Lung (tissue), 11 donors: ENCODE measurements at regions not wholly inside any gene's neighbourhood (a gene's known extent, or its start where the extent isn't known, plus 50 kb on each side); places are given as distances from the start of the nearest gene placed in this dataset.

ENCODE experiments used
- ATAC-seq: fragments of 200-7000 bp; cut with Tn5 transposase; one replicate; pipeline ENCODE4 v1.9.1; 2020; ENCODE audit warnings: moderate number of reproducible peaks; ENCODE audit not compliant: insufficient read depth, low FRiP score
- DNase-seq, 3 donors: peaks; one replicate each; pipeline ENCODE4 v3.0.0-alpha.2; 2013 to 2017
- H3K27ac ChIP-seq, 2 donors: one replicate each; pipeline ENCODE4 v1.5.1; 2013; ENCODE audit warnings: mild to moderate bottlenecking in 2 of 2, moderate library complexity in 2 of 2, control low read depth in 1 of 2, inconsistent platforms in 1 of 2, low read depth in 1 of 2, low read length in 1 of 2
- H3K27me3 ChIP-seq, 3 donors: one replicate each; pipeline ENCODE4 v1.5.1; 2013; ENCODE audit warnings: low read length in 2 of 3; ENCODE audit not compliant: control insufficient read depth in 3 of 3, insufficient read depth in 3 of 3
- H3K36me3 ChIP-seq, 4 donors: one replicate each; pipeline ENCODE4 v1.5.1; 2013; ENCODE audit warnings: low read length in 4 of 4, mild to moderate bottlenecking in 1 of 4, moderate library complexity in 1 of 4; ENCODE audit not compliant: control insufficient read depth in 4 of 4, insufficient read depth in 4 of 4
- H3K4me1 ChIP-seq, 5 donors: one replicate each; pipeline ENCODE4 v1.5.1; 2013; ENCODE audit warnings: low read length in 5 of 5, mild to moderate bottlenecking in 2 of 5, moderate library complexity in 1 of 5; ENCODE audit not compliant: control insufficient read depth in 5 of 5, insufficient read depth in 5 of 5
- H3K4me3 ChIP-seq: one replicate; pipeline ENCODE4 v1.5.1; 2013; ENCODE audit warnings: mild to moderate bottlenecking, control low read depth, moderate library complexity
- H3K9ac ChIP-seq, 2 donors: one replicate each; pipeline ENCODE4 v1.5.1; 2013; ENCODE audit warnings: low read length in 2 of 2, control low read depth in 1 of 2; ENCODE audit not compliant: insufficient read depth in 1 of 2
- H3K9me3 ChIP-seq, 4 donors: one replicate each; pipeline ENCODE4 v1.5.1; 2013; ENCODE audit warnings: low read length in 3 of 4, mild to moderate bottlenecking in 1 of 4, moderate library complexity in 1 of 4; ENCODE audit not compliant: control insufficient read depth in 4 of 4, insufficient read depth in 3 of 4
- WGBS, 2 donors: extraction: QIAGEN DNeasy Blood & Tissue Kit; methylation state at CpG; one replicate each; pipeline ENCODE4 v1.1.7; 2013; 5-methylcytosine and 5-hydroxymethylcytosine counted together
- TF ChIP-seq, protein P1 (sequence below): IDR thresholded peaks from 2 replicates; pipeline ENCODE4 v1.5.1; 2012; ENCODE audit warnings: mild to moderate bottlenecking; ENCODE audit errors: control extremely low read depth, extremely low read depth
- donor health status: control.
- donor health status: control.
- donor health status: Bipolar disorder and iron deficiency.
- donor health status: healthy.
- donor health status: DM: yes; HTN: yes; CAD: no.

DNA sequence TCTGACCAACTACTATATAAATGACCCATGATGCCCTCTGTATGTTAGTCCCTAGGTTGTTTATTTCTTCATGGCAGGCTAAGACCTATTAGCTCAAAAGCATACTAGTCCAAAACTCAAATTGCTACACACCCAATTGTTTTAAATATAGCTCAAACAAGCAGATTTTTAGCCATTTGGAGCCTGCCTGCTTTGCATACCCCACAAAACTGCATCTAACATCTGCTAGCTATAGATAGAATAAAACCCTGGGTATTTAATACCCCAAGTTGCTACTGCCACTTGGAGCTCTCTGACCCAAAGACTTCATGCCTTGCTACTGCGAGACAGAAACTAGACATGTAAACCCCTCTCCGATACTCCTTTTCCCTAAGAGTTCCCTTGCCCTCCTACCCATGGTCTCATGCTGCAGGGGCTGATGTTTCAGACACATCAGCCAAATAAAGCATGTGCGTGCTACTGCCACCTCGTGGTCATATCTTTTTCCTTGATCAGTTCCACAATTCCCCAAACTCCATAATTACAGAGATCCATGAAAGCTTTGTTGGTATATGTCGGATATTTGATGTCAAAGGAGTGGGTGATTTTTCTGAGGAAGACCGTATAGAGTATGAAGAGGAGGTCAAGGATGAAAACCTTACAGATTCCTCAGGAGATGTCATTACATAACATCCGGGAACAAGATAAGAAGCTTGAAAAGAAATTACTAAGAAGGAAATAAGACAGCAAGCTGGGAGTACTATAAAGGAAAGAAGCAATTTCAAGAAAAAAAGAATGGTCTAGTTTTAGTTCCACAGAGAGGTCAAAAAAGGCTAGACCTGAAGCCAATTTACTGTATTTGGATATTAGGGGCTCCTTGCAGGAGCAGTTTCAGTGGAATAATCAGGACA lies 386.6 kb downstream of the SH2D4B start:
- WGBS, 2 donors = 43 to 68% methylated on average over 7 of the region's 7 CpGs
- H3K27me3 ChIP-seq = no peaks in the 10 kb centered on the region
- H3K9me3 ChIP-seq = no peaks in the 10 kb centered on the region
- no peak overlapping the region for H3K27ac ChIP-seq
- H3K4me3 ChIP-seq = no peak overlapping the region
- peak; percentile 58 to 72 (median 71) for DNase-seq
- H3K9ac ChIP-seq = no peak overlapping the region
- no peaks in the 10 kb centered on the region for H3K36me3 ChIP-seq
- H3K4me1 ChIP-seq = no peaks in the 10 kb centered on the region
- no peak for ATAC-seq
- TF ChIP-seq, protein P1, sequence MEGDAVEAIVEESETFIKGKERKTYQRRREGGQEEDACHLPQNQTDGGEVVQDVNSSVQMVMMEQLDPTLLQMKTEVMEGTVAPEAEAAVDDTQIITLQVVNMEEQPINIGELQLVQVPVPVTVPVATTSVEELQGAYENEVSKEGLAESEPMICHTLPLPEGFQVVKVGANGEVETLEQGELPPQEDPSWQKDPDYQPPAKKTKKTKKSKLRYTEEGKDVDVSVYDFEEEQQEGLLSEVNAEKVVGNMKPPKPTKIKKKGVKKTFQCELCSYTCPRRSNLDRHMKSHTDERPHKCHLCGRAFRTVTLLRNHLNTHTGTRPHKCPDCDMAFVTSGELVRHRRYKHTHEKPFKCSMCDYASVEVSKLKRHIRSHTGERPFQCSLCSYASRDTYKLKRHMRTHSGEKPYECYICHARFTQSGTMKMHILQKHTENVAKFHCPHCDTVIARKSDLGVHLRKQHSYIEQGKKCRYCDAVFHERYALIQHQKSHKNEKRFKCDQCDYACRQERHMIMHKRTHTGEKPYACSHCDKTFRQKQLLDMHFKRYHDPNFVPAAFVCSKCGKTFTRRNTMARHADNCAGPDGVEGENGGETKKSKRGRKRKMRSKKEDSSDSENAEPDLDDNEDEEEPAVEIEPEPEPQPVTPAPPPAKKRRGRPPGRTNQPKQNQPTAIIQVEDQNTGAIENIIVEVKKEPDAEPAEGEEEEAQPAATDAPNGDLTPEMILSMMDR = peak; percentile 29

DNA sequence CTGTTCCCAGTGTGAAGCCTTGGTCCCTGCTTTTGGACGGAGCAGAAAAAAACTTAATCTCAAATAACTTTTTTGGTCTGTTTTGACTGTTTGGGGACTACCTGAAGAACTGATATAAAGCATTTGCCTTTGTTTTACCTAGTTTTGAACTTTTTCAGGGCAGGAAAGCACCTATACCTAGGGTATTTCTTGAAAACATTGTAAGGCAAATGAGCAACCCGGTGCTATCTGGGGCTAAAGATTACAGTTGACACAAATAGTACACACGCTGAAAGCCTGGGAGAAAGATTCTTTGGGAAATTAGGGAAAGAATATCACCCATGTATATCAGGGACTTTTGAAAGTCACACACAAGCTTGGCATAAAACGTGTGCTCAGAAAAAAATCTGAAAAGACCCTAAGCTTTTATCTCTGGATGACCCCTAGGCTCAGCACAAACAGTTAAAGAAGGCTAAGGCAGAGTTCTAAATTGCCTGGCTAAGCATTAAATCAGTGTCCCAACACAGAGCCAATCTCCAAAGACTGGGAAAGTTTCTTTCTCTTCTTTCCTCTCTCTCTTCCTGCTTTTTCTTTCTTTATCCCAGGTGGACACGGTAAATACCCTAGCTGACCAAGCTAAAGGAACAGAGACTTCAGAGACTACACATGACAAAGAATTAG lies 389.8 kb downstream of the SH2D4B start:
- 63 to 79% methylated on average over 5 of the region's 5 CpGs for WGBS, 2 donors

DNA sequence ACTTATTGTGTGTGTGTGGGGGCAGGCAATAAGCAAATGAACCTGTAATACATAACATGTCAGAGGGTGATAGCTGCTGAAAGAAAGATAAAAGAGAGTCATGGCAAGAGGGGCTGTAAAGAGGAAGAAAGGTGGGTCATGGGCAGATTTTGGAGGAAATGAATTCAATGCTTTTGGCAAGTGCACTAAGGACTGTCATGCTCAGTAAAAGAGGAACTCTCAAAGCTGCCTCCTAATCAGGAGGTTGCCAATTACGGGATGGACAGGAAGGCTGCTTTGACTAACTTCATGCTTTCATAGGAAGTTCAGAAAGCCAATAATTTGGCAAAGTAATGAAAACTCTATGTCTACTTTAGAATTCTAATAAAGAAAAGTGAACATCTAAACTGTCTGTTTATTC lies 401.2 kb downstream of the SH2D4B start:
- H3K27me3 ChIP-seq = no peaks in the 10 kb centered on the region
- H3K4me1 ChIP-seq = no peaks in the 10 kb centered on the region
- TF ChIP-seq, protein P1 = no peak
- WGBS, 2 donors = 13 to 50% methylated on average over 1 of the region's 1 CpG
- no peak for ATAC-seq
- H3K9ac ChIP-seq = no peak overlapping the region
- no peak overlapping the region for H3K27ac ChIP-seq
- H3K9me3 ChIP-seq = no peaks in the 10 kb centered on the region
- no peaks in the 10 kb centered on the region for H3K36me3 ChIP-seq
- H3K4me3 ChIP-seq = no peak overlapping the region
- peak in 1 of 3 donors; percentile 2 for DNase-seq

More for the DNA sequence above, 389.8 kb downstream of the SH2D4B start:
- Histone ChIP-seq H3K9ac (no peak overlapping the region), H3K4me3 (no peak overlapping the region), H3K9me3 (no peaks in the 10 kb centered on the region), H3K27ac (no peak overlapping the region), H3K4me1 (no peaks in the 10 kb centered on the region), H3K36me3 (no peaks in the 10 kb centered on the region), H3K27me3 (no peaks in the 10 kb centered on the region)
- TF ChIP-seq, protein P1 = no peak
- DNase-seq (no peak), ATAC-seq (no peak)
